ENCODE measurements at regions not wholly inside any gene's neighbourhood (a gene's known extent, or its start where the extent isn't known, plus 50 kb on each side); places are given as distances from the start of the nearest gene placed in this dataset.

DNA sequence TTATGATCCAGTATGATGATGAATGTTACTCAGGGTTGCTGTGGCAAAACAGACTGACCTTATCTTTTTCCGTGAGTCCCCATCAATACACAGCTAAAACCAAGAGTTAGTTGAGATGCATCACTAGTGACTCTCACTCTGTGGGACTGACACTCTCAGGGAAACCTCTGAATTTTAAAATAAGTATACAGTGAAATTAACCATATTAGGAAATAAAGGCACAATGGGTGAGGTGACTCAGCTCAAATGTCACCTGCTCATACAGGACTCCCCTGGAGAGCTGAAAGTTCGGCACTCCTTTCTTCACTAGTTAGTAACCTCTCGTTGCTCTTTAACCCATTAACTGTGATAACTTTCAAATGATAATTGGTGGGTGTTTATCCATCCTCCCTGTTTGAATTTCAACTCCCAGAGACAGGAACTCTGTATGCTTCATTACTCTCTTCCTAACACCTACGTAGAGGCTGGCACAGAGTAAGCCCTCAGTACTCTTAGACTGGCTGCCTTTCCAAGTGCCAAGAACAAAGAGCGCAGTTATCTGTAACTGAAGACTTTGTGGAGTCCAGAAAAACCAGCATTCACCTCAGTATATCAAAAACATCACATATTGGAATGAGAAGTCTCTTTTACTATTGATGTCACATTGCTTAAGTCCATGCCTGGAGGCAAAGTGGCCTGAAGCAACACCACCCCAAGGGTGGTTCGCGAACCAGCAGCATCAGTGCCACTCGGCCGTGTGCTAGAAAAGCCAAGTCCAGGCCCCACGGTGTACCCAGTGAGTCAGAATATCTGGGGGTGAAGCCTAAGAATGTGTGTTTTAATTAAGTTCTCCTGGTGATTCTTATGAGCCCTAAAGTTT, 91.1 kb downstream of the NIBAN1 start:
- Histone ChIP-seq H2BK12ac (ENCODE audit: low read depth, low read length) (no peak overlapping the region), H3K36me3 (ENCODE audit: control insufficient read depth in 2 of 4, insufficient read depth in 4 of 4, low read length in 3 of 4) (no peaks in the 10 kb centered on the region; a peak in 1 of 8 replicates), H4K5ac (ENCODE audit: insufficient read length, low read depth, low read length) (no peak overlapping the region), H4K91ac (replicated peaks; ENCODE audit: insufficient read length, low read length) (no peak overlapping the region), H2BK120ac (replicated peaks; ENCODE audit: low read depth, low read length) (no peak overlapping the region), H3K4me2 (ENCODE audit: insufficient read depth in 1 of 2, low read depth in 2 of 2, low read length in 2 of 2) (no peak overlapping the region), H2BK15ac (ENCODE audit: low read length) (no peak overlapping the region), H3K56ac (replicated peaks; ENCODE audit: insufficient read length, low read depth, low read length) (no peak overlapping the region), H2AFZ (ENCODE audit: low read length) (no peak overlapping the region), H3K9me3 (ENCODE audit: insufficient read depth in 2 of 2, low read depth in 1 of 2, low read length in 1 of 2) (no peaks in the 10 kb centered on the region), H2BK20ac (ENCODE audit: low read length) (no peak overlapping the region), H3K79me1 (ENCODE audit: low read depth, low read length) (no peaks in the 10 kb centered on the region; the same call in 1 of the 2 replicates), H3K79me2 (ENCODE audit: control insufficient read depth in 1 of 2, insufficient read depth in 2 of 2, low read length in 2 of 2) (no peaks in the 10 kb centered on the region), H3K4ac (replicated peaks; ENCODE audit: insufficient read length, low read depth, low read length) (no peak overlapping the region), H3K23me2 (ENCODE audit: low read depth, low read length) (no peaks in the 10 kb centered on the region), H3K23ac (ENCODE audit: insufficient read length) (no peak overlapping the region), H2BK5ac (ENCODE audit: low read depth, low read length) (no peak overlapping the region), H3K14ac (ENCODE audit: insufficient read length) (no peak overlapping the region), H3K27me3 (replicated peaks in 1 of 4; ENCODE audit: control insufficient read depth in 3 of 4, extremely low read depth in 1 of 4, insufficient read depth in 3 of 4, low read length in 3 of 4) (peaks cover 0 to 6% (median 4%) of the 10 kb centered on the region in 4 experiments; a peak in 4 of 7 replicates), H3K27ac (ENCODE audit: low read depth, low read length) (no peak overlapping the region), H2AK5ac (ENCODE audit: low read depth, low read length) (no peak overlapping the region), H3K18ac (ENCODE audit: extremely low read depth, low read length) (no peak overlapping the region), H3K9ac (replicated peaks in 1 of 4; ENCODE audit: extremely low read depth in 1 of 4, low read depth in 3 of 4, low read length in 3 of 4) (no peak overlapping the region), H3K4me1 (replicated peaks in 1 of 4; ENCODE audit: control insufficient read depth in 3 of 4, insufficient read depth in 4 of 4, low read length in 3 of 4) (peaks cover 0 to 4% (median 0%) of the 10 kb centered on the region in 4 experiments; a peak in 3 of 7 replicates), H4K20me1 (replicated peaks in 1 of 2; ENCODE audit: control insufficient read depth in 1 of 2, insufficient read depth in 2 of 2, low read length in 2 of 2) (no peaks in the 10 kb centered on the region), H3K4me3 (ENCODE audit: extremely low read depth in 1 of 4, insufficient read depth in 2 of 4, low read depth in 3 of 4, low read length in 4 of 4) (no peak overlapping the region), H4K8ac (ENCODE audit: extremely low read depth, insufficient read depth, low read length) (no peak overlapping the region)
- CTCF ChIA-PET (ENCODE audit: partially characterized antibody) = no interaction called here
- 84% methylated on average over 10 of the region's 10 CpGs; no CpG with 5 or more reads in 1 of the 2 experiments for WGBS, 2 experiments (ENCODE audit: extremely low coverage in 1 of 2, insufficient coverage in 1 of 2, insufficient read length in 1 of 2, insufficient replicate concordance in 2 of 2, low coverage in 1 of 2, low lambda C conversion rate in 2 of 2, missing lambda C conversion rate in 1 of 2)
- POLR2A ChIA-PET (ENCODE audit: partially characterized antibody) = interaction anchor here (0.7 kb wide), 1 partner anchor 9 kb away, joined by 3 read pairs; no protein-coding TSS in a partner anchor
- FAIRE-seq = no peak
- DNase-seq (ENCODE audit: low read depth in 1 of 2, low spot score in 2 of 2) = peak in 1 of 2 experiments; percentile 3
- peak; percentile 31; the same call in 1 of the 2 replicates for TF ChIP-seq MAFK (IDR thresholded peaks at IDR 0.05; ENCODE audit: low read depth, low read length)
- TF ChIP-seq BACH1 (IDR thresholded peaks at IDR 0.05; ENCODE audit: low read length) = 0 out of 2 replicates have a peak, but pooled peaks have one; percentile 8
- no peak for TF ChIP-seq RNF2 (IDR thresholded peaks at IDR 0.05; ENCODE audit: borderline replicate concordance, low read depth, low read length, missing control alignments, poor library complexity, severe bottlenecking)
- no peak for TF ChIP-seq NANOG (IDR thresholded peaks at IDR 0.05; ENCODE audit: insufficient read depth, low read depth, low read length, poor library complexity, severe bottlenecking)
- TF ChIP-seq CBX8 (IDR thresholded peaks at IDR 0.05; ENCODE audit: borderline replicate concordance, low read depth, low read length) = no peak
- TF ChIP-seq ASH2L (IDR thresholded peaks at IDR 0.05; ENCODE audit: low read length) = no peak
- peak; percentile 61; the same call in 1 of the 2 replicates for TF ChIP-seq POLR2AphosphoS5 (IDR thresholded peaks at IDR 0.05; ENCODE audit: low read depth, low read length)
- no peak for TF ChIP-seq EZH2 (IDR thresholded peaks at IDR 0.05; ENCODE audit: low read depth, low read length, severe bottlenecking)
- TF ChIP-seq RBBP5 (IDR thresholded peaks at IDR 0.05; ENCODE audit: borderline replicate concordance, low read depth, low read length) = no peak
- TF ChIP-seq, protein P1, sequence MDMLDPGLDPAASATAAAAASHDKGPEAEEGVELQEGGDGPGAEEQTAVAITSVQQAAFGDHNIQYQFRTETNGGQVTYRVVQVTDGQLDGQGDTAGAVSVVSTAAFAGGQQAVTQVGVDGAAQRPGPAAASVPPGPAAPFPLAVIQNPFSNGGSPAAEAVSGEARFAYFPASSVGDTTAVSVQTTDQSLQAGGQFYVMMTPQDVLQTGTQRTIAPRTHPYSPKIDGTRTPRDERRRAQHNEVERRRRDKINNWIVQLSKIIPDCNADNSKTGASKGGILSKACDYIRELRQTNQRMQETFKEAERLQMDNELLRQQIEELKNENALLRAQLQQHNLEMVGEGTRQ (IDR thresholded peaks at IDR 0.05; ENCODE audit: low read length) = no peak
